HepG2 (cell line): ENCODE measurements at regions not wholly inside any gene's neighbourhood (a gene's known extent, or its start where the extent isn't known, plus 50 kb on each side); places are given as distances from the start of the nearest gene placed in this dataset.

Experiments
- ATAC-seq: fragments of 200-7000 bp; cut with Tn5 transposase; 3 replicates; pipeline ENCODE4 v1.9.1; 2020; ENCODE audit warnings: mild to moderate bottlenecking, moderate library complexity
- BruUV-seq: library from RNA; stranded (reverse); fragments of 400-500 nt; replicated peaks from 2 replicates; lab custom pipeline; 2021; lab: Mats Ljungman, UMichigan
- CTCF ChIA-PET: fragments of 300-600 bp; formaldehyde crosslinking; extraction: SDS; loops from one replicate; lab custom pipeline; 2021; ENCODE audit warnings: low total read pairs, inconsistent platforms, low intra/inter-chr PET ratio; lab: Yijun Ruan, JAX
- POLR2A ChIA-PET: fragments of 350-600 bp; sonication (Branson Sonifier 250); formaldehyde crosslinking; loops from one replicate; lab custom pipeline; 2020; ENCODE audit warnings: antibody characterized with exemption, inconsistent platforms; lab: Yijun Ruan, JAX
- DNase-seq: peaks from one replicate; pipeline ENCODE4 v3.0.0-alpha.2; 2015; ENCODE audit warnings: low spot score
- FAIRE-seq: peaks from 3 replicates; lab custom pipeline; 2011; peaks lifted over from hg19 to GRCh38; lab: Jason Lieb, UNC
- H2AFZ ChIP-seq: one replicate; pipeline ENCODE4 v1.6.1; 2011; ENCODE audit warnings: low read length, inconsistent platforms
- H3K27ac ChIP-seq: fragments of 300-600 bp; 3 replicates; pipeline ENCODE4 v1.8.0; 2011; ENCODE audit warnings: mixed run types, mild to moderate bottlenecking, mixed read lengths, low read length, inconsistent platforms; ENCODE audit not compliant: insufficient read depth; ENCODE audit errors: extremely low read length
- H3K27me3 ChIP-seq, 2 experiments: fragments of 200-600 bp in 1 of 2; 2 replicates in 1 of 2; 3 replicates in 1 of 2; pipeline versions ENCODE4 v1.6.0 to v1.8.0; 2011; ENCODE audit warnings: low read length in 2 of 2, mild to moderate bottlenecking in 2 of 2, moderate library complexity in 2 of 2, inconsistent platforms in 1 of 2; ENCODE audit not compliant: insufficient read depth in 2 of 2, control insufficient read depth in 1 of 2
- H3K36me3 ChIP-seq, 2 experiments: fragments of 200-600 bp in 1 of 2; replicated peaks in 1 of 2; 2 replicates in 1 of 2; 3 replicates in 1 of 2; pipeline versions ENCODE4 v1.5.1 to v1.8.0; 2011; ENCODE audit warnings: low read length in 2 of 2, inconsistent platforms in 1 of 2; ENCODE audit not compliant: insufficient read depth in 2 of 2, control insufficient read depth in 1 of 2
- H3K4me1 ChIP-seq: 2 replicates; pipeline ENCODE4 v1.5.1; 2012; ENCODE audit warnings: low read length, inconsistent platforms; ENCODE audit not compliant: insufficient read depth
- H3K4me2 ChIP-seq: 2 replicates; pipeline ENCODE4 v1.6.0; 2011; ENCODE audit warnings: low read depth, low read length, inconsistent platforms
- H3K4me3 ChIP-seq, 3 experiments: fragments of 200-600 bp in 1 of 3; sonication (generic), shearing (Covaris generic) in 1 of 3; replicated peaks in 1 of 3; 2 replicates each; pipeline ENCODE4 v1.5.1; 2011 to 2016; ENCODE audit warnings: low read length in 3 of 3, inconsistent platforms in 2 of 3, low read depth in 2 of 3, mild to moderate bottlenecking in 2 of 3, control low read depth in 1 of 3, mixed read lengths in 1 of 3; ENCODE audit not compliant: insufficient read depth in 1 of 3
- H3K79me2 ChIP-seq: one replicate; pipeline ENCODE4 v1.6.1; 2011; ENCODE audit warnings: low read length, inconsistent platforms; ENCODE audit not compliant: insufficient read depth
- H3K9ac ChIP-seq: 2 replicates; pipeline ENCODE4 v1.6.0; 2011; ENCODE audit warnings: mild to moderate bottlenecking, low read depth, low read length, inconsistent platforms; ENCODE audit not compliant: insufficient read depth
- H3K9me3 ChIP-seq: 2 replicates; pipeline ENCODE4 v1.5.1; 2012; ENCODE audit warnings: mild to moderate bottlenecking, low read length
- H4K20me1 ChIP-seq: 2 replicates; pipeline ENCODE4 v1.6.0; 2011; ENCODE audit warnings: inconsistent platforms, mild to moderate bottlenecking, low read length, moderate library complexity; ENCODE audit not compliant: insufficient read depth
- ESRRA ChIP-seq: sonication (generic); formaldehyde crosslinking; IDR thresholded peaks from 2 replicates; pipeline ENCODE4 v1.5.1; 2020; ENCODE audit warnings: mild to moderate bottlenecking, low read depth, missing genetic modification reagents
- NFE2L2 ChIP-seq: fragments of 150-350 bp; IDR thresholded peaks from 2 replicates; pipeline ENCODE4 v1.6.1; 2014; ENCODE audit warnings: low read length
- RFX5 ChIP-seq: IDR thresholded peaks from 2 replicates; pipeline ENCODE4 v1.6.1; 2011; ENCODE audit warnings: low read depth, low read length, improper control_type of control experiment
- SCMH1 ChIP-seq: sonication (generic); formaldehyde crosslinking; IDR thresholded peaks from 2 replicates; pipeline ENCODE4 v1.9.0; 2021; ENCODE audit warnings: missing genetic modification reagents, mild to moderate bottlenecking, borderline replicate concordance
- SKI ChIP-seq: fragments of 450-650 bp; IDR thresholded peaks from one replicate; pipeline ENCODE4 v1.6.1; 2018; ENCODE audit warnings: mild to moderate bottlenecking; ENCODE audit not compliant: partially characterized antibody
- SOX5 ChIP-seq: IDR thresholded peaks from 2 replicates; pipeline ENCODE4 v1.6.1; 2016; ENCODE audit warnings: borderline replicate concordance
- TRAFD1 ChIP-seq: sonication (generic); formaldehyde crosslinking; IDR thresholded peaks from 2 replicates; pipeline ENCODE4 v1.5.1; 2020; ENCODE audit warnings: missing genetic modification reagents, mild to moderate bottlenecking, borderline replicate concordance
- ZBTB42 ChIP-seq: sonication (generic); formaldehyde crosslinking; IDR thresholded peaks from 2 replicates; pipeline ENCODE4 v1.5.0; 2020; ENCODE audit warnings: mild to moderate bottlenecking, missing genetic modification reagents
- ZIK1 ChIP-seq: sonication (generic); formaldehyde crosslinking; IDR thresholded peaks from 2 replicates; pipeline ENCODE4 v1.5.0; 2020; ENCODE audit warnings: mild to moderate bottlenecking, low read depth, missing genetic modification reagents, borderline replicate concordance
- ZNF30 ChIP-seq: sonication (generic); formaldehyde crosslinking; IDR thresholded peaks from 2 replicates; pipeline ENCODE4 v1.5.0; 2020; ENCODE audit warnings: mild to moderate bottlenecking, missing genetic modification reagents
- ZNF768 ChIP-seq: sonication (generic); formaldehyde crosslinking; IDR thresholded peaks from 2 replicates; pipeline ENCODE4 v1.4.0; 2020; ENCODE audit warnings: missing genetic modification reagents
- WGBS: methylation state at CpG from one replicate; pipeline ENCODE4 v1.1.6; 2017; ENCODE audit warnings: low lambda C conversion rate; 5-methylcytosine and 5-hydroxymethylcytosine counted together
- in situ Hi-C: cut with HindIII; loops from 2 replicates; pipeline ENCODE4 v1.10.0; 2017; ENCODE audit warnings: low pct_unique_long_range_greater_than_20kb; ENCODE audit not compliant: extremely low pct_ligation_motif_present
- intact Hi-C: fragments of 100-400 bp; cut with micrococcal nuclease; formaldehyde crosslinking; loops from one replicate; pipeline ENCODE4 v1.10.0; 2022; ENCODE audit not compliant: unreplicated experiment
- TF ChIP-seq, protein P1 (sequence below): sonication (generic); formaldehyde crosslinking; IDR thresholded peaks from 2 replicates; pipeline ENCODE4 v1.4.0; 2020; ENCODE audit warnings: missing genetic modification reagents, borderline replicate concordance
- TF ChIP-seq, protein P2 (sequence below): sonication (generic); formaldehyde crosslinking; IDR thresholded peaks from 2 replicates; pipeline ENCODE4 v1.4.0; 2020; ENCODE audit warnings: missing genetic modification reagents

GRCh38 chr12:78540606-78541336, 323.8 kb upstream of the SYT1 start:
- in situ Hi-C loops (no loop called here), intact Hi-C loops (no loop called here)
- no peaks in the 10 kb centered on the region for H4K20me1 ChIP-seq
- no TSS peak for BruUV-seq
- H3K27ac ChIP-seq: no peak overlapping the region
- ChIA-PET POLR2A (no interaction called here), CTCF (no interaction called here)
- no peak overlapping the region for H2AFZ ChIP-seq
- H3K9me3 ChIP-seq: no peaks in the 10 kb centered on the region
- H3K4me1 ChIP-seq: no peaks in the 10 kb centered on the region
- no peaks in the 10 kb centered on the region for H3K27me3 ChIP-seq
- WGBS: 23% methylated on average over 7 of the region's 7 CpGs
- DNase-seq: no peak
- H3K9ac ChIP-seq: no peak overlapping the region
- no peaks in the 10 kb centered on the region for H3K36me3 ChIP-seq
- no peak overlapping the region for H3K4me3 ChIP-seq
- H3K4me2 ChIP-seq: no peak overlapping the region
- FAIRE-seq: no peak
- no peaks in the 10 kb centered on the region for H3K79me2 ChIP-seq
- ATAC-seq: no peak
- TF ChIP-seq, protein P1, sequence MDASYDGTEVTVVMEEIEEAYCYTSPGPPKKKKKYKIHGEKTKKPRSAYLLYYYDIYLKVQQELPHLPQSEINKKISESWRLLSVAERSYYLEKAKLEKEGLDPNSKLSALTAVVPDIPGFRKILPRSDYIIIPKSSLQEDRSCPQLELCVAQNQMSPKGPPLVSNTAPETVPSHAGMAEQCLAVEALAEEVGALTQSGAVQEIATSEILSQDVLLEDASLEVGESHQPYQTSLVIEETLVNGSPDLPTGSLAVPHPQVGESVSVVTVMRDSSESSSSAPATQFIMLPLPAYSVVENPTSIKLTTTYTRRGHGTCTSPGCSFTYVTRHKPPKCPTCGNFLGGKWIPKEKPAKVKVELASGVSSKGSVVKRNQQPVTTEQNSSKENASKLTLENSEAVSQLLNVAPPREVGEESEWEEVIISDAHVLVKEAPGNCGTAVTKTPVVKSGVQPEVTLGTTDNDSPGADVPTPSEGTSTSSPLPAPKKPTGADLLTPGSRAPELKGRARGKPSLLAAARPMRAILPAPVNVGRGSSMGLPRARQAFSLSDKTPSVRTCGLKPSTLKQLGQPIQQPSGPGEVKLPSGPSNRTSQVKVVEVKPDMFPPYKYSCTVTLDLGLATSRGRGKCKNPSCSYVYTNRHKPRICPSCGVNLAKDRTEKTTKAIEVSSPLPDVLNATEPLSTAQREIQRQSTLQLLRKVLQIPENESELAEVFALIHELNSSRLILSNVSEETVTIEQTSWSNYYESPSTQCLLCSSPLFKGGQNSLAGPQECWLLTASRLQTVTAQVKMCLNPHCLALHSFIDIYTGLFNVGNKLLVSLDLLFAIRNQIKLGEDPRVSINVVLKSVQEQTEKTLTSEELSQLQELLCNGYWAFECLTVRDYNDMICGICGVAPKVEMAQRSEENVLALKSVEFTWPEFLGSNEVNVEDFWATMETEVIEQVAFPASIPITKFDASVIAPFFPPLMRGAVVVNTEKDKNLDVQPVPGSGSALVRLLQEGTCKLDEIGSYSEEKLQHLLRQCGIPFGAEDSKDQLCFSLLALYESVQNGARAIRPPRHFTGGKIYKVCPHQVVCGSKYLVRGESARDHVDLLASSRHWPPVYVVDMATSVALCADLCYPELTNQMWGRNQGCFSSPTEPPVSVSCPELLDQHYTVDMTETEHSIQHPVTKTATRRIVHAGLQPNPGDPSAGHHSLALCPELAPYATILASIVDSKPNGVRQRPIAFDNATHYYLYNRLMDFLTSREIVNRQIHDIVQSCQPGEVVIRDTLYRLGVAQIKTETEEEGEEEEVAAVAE (CRISPR knock-in tag): no peak
- TF ChIP-seq NFE2L2 (no peak), ESRRA (CRISPR knock-in tag) (no peak), RFX5 (no peak), ZNF768 (CRISPR knock-in tag) (no peak), ZBTB42 (CRISPR knock-in tag) (no peak), SCMH1 (CRISPR knock-in tag) (no peak), ZNF30 (CRISPR knock-in tag) (no peak), TRAFD1 (CRISPR knock-in tag) (no peak), SOX5 (CRISPR knock-in tag) (no peak), SKI (no peak), ZIK1 (CRISPR knock-in tag) (no peak)
- TF ChIP-seq, protein P2, sequence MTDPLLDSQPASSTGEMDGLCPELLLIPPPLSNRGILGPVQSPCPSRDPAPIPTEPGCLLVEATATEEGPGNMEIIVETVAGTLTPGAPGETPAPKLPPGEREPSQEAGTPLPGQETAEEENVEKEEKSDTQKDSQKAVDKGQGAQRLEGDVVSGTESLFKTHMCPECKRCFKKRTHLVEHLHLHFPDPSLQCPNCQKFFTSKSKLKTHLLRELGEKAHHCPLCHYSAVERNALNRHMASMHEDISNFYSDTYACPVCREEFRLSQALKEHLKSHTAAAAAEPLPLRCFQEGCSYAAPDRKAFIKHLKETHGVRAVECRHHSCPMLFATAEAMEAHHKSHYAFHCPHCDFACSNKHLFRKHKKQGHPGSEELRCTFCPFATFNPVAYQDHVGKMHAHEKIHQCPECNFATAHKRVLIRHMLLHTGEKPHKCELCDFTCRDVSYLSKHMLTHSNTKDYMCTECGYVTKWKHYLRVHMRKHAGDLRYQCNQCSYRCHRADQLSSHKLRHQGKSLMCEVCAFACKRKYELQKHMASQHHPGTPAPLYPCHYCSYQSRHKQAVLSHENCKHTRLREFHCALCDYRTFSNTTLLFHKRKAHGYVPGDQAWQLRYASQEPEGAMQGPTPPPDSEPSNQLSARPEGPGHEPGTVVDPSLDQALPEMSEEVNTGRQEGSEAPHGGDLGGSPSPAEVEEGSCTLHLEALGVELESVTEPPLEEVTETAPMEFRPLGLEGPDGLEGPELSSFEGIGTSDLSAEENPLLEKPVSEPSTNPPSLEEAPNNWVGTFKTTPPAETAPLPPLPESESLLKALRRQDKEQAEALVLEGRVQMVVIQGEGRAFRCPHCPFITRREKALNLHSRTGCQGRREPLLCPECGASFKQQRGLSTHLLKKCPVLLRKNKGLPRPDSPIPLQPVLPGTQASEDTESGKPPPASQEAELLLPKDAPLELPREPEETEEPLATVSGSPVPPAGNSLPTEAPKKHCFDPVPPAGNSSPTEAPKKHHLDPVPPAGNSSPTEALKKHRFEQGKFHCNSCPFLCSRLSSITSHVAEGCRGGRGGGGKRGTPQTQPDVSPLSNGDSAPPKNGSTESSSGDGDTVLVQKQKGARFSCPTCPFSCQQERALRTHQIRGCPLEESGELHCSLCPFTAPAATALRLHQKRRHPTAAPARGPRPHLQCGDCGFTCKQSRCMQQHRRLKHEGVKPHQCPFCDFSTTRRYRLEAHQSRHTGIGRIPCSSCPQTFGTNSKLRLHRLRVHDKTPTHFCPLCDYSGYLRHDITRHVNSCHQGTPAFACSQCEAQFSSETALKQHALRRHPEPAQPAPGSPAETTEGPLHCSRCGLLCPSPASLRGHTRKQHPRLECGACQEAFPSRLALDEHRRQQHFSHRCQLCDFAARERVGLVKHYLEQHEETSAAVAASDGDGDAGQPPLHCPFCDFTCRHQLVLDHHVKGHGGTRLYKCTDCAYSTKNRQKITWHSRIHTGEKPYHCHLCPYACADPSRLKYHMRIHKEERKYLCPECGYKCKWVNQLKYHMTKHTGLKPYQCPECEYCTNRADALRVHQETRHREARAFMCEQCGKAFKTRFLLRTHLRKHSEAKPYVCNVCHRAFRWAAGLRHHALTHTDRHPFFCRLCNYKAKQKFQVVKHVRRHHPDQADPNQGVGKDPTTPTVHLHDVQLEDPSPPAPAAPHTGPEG (CRISPR knock-in tag): no peak
